Neural cell (in vitro differentiated cells): ENCODE measurements at regions not wholly inside any gene's neighbourhood (a gene's known extent, or its start where the extent isn't known, plus 50 kb on each side); places are given as distances from the start of the nearest gene placed in this dataset.

Source experiments
- H2AFZ ChIP-seq: fragments of 200-600, 300-800 bp; sonication (generic), shearing (Covaris generic); 2 replicates; pipeline ENCODE4 v1.6.0; 2014; ENCODE audit warnings: low read depth, mild to moderate bottlenecking, antibody characterized with exemption, low read length, moderate library complexity
- H3F3A ChIP-seq: fragments of 200-600 bp; shearing (Covaris generic); 2 replicates; pipeline ENCODE4 v1.6.1; 2016; ENCODE audit warnings: mild to moderate bottlenecking, moderate library complexity, mixed read lengths, antibody characterized with exemption, low read length; ENCODE audit not compliant: insufficient read depth, poor library complexity, severe bottlenecking
- H3K27ac ChIP-seq: fragments of 200-600, 300-800 bp; sonication (generic), shearing (Covaris generic); 2 replicates; pipeline ENCODE4 v1.5.1; 2014; ENCODE audit warnings: mild to moderate bottlenecking, low read length, moderate library complexity
- H3K27me3 ChIP-seq: fragments of 300-800, 200-600 bp; sonication (generic), shearing (Covaris generic); 2 replicates; pipeline ENCODE4 v1.6.0; 2014; ENCODE audit warnings: mild to moderate bottlenecking, low read depth, low read length, moderate library complexity; ENCODE audit not compliant: insufficient read depth
- H3K36me3 ChIP-seq: fragments of 300-800, 200-600 bp; sonication (generic), shearing (Covaris generic); 2 replicates; pipeline ENCODE4 v1.5.1; 2014; ENCODE audit warnings: mild to moderate bottlenecking, antibody characterized with exemption, low read length, moderate library complexity; ENCODE audit not compliant: insufficient read depth
- H3K4me2 ChIP-seq: fragments of 300-800, 200-600 bp; sonication (generic), shearing (Covaris generic); 2 replicates; pipeline ENCODE4 v1.6.0; 2014; ENCODE audit warnings: mild to moderate bottlenecking, low read length
- H3K4me3 ChIP-seq: fragments of 300-800, 200-600 bp; sonication (generic), shearing (Covaris generic); 2 replicates; pipeline ENCODE4 v1.5.1; 2014; ENCODE audit warnings: mild to moderate bottlenecking, low read length, moderate library complexity
- H3K79me2 ChIP-seq: fragments of 200-600 bp; shearing (Covaris generic); replicated peaks from 2 replicates; pipeline ENCODE4 v1.6.0; 2014; ENCODE audit warnings: mild to moderate bottlenecking, low read length, moderate library complexity; ENCODE audit not compliant: insufficient read depth
- H3K9ac ChIP-seq: fragments of 300-800, 200-600 bp; sonication (generic), shearing (Covaris generic); 2 replicates; pipeline ENCODE4 v1.6.1; 2016; ENCODE audit warnings: mild to moderate bottlenecking, low read length, mixed read lengths
- H3K9me2 ChIP-seq: fragments of 200-600 bp; shearing (Covaris generic); 2 replicates; pipeline ENCODE4 v1.6.1; 2016; ENCODE audit warnings: mild to moderate bottlenecking, low read length, mixed read lengths; ENCODE audit not compliant: insufficient read depth
- H3K9me3 ChIP-seq: fragments of 200-600, 300-800 bp; sonication (generic), shearing (Covaris generic); 2 replicates; pipeline ENCODE4 v1.6.1; 2016; ENCODE audit warnings: mild to moderate bottlenecking, mixed run types, low read length, moderate library complexity, mixed read lengths
- H4K20me1 ChIP-seq: fragments of 200-600 bp; shearing (Covaris generic); 2 replicates; pipeline ENCODE4 v1.6.1; 2016; ENCODE audit warnings: mild to moderate bottlenecking, mixed run types; ENCODE audit not compliant: insufficient read depth
- EP300 ChIP-seq: fragments of 450-650 bp; conservative IDR thresholded peaks from 2 replicates; pipeline ENCODE4 v1.6.1; 2014; ENCODE audit warnings: antibody characterized with exemption, mild to moderate bottlenecking, moderate library complexity; ENCODE audit not compliant: poor library complexity, severe bottlenecking
- EZH2 ChIP-seq: fragments of 200-600, 300-800 bp; shearing (Covaris generic), sonication (generic); IDR thresholded peaks from 2 replicates; pipeline ENCODE4 v1.6.1; 2014; ENCODE audit warnings: antibody characterized with exemption, low read length, borderline replicate concordance, mild to moderate bottlenecking; ENCODE audit not compliant: insufficient read depth, poor library complexity, severe bottlenecking
- MXI1 ChIP-seq: fragments of 450-650 bp; conservative IDR thresholded peaks from 2 replicates; pipeline ENCODE4 v1.6.1; 2014; ENCODE audit warnings: antibody characterized with exemption, mild to moderate bottlenecking; ENCODE audit not compliant: poor library complexity, severe bottlenecking
- POLR2AphosphoS5 ChIP-seq: IDR thresholded peaks from 2 replicates; pipeline ENCODE4 v1.6.1; 2012
- RAD21 ChIP-seq: fragments of 450-650 bp; conservative IDR thresholded peaks from 2 replicates; pipeline ENCODE4 v1.6.1; 2014; ENCODE audit warnings: antibody characterized with exemption, mild to moderate bottlenecking, moderate library complexity
- SMC3 ChIP-seq: fragments of 450-650 bp; conservative IDR thresholded peaks from 2 replicates; pipeline ENCODE4 v1.6.1; 2014; ENCODE audit warnings: antibody characterized with exemption, mild to moderate bottlenecking, moderate library complexity; ENCODE audit not compliant: poor library complexity
- TAF1 ChIP-seq: IDR thresholded peaks from 2 replicates; pipeline ENCODE4 v1.6.1; 2012; ENCODE audit warnings: low read depth
- TF ChIP-seq, protein P1 (sequence below): fragments of 450-650 bp; IDR thresholded peaks from 2 replicates; pipeline ENCODE4 v1.5.1; 2014; ENCODE audit warnings: antibody characterized with exemption, mild to moderate bottlenecking, moderate library complexity; ENCODE audit not compliant: poor library complexity, severe bottlenecking
- TF ChIP-seq, protein P2 (sequence below): IDR thresholded peaks from 2 replicates; pipeline ENCODE4 v1.6.1; 2012; ENCODE audit warnings: borderline replicate concordance

DNA sequence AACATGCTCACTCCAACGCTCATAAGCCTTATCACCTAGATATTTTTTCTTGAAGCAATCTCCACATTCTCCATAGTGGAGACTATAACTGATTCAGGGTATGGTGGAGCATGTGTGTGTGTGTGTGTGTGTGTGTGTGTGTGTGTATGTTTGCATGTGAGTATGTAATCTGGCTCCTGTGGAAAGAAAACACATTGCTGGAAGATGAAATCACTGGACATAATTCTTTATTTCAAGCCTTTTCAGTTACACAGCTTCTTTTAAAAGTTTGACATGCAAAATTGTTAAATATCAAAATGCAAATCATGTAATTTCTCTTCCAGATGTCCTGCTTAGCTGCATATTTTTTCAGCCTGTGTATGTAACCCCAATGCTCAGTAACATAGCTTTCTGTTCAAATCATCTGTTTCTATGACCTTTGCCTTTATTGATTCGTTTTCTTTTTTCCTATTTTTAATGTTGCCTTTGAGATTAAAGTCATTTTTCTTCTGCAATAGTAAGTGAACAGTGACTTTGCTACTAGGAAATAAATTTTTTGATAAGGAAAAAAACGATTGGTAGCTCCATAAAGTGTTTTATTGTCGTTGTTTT lies 80.5 kb upstream of the BTG1 start:
- no peaks in the 10 kb centered on the region for H4K20me1 ChIP-seq
- no peaks in the 10 kb centered on the region for H3F3A ChIP-seq
- H3K27ac ChIP-seq, result no peak overlapping the region
- no peaks in the 10 kb centered on the region for H3K36me3 ChIP-seq
- H2AFZ ChIP-seq, result no peak overlapping the region
- no peak overlapping the region for H3K4me3 ChIP-seq
- H3K9me2 ChIP-seq, result no peaks in the 10 kb centered on the region
- TF ChIP-seq EZH2, result no peak
- TF ChIP-seq MXI1, result no peak
- TF ChIP-seq POLR2AphosphoS5, result no peak
- no peak for TF ChIP-seq TAF1
- TF ChIP-seq SMC3, result no peak
- no peak for TF ChIP-seq EP300
- TF ChIP-seq, protein P1, sequence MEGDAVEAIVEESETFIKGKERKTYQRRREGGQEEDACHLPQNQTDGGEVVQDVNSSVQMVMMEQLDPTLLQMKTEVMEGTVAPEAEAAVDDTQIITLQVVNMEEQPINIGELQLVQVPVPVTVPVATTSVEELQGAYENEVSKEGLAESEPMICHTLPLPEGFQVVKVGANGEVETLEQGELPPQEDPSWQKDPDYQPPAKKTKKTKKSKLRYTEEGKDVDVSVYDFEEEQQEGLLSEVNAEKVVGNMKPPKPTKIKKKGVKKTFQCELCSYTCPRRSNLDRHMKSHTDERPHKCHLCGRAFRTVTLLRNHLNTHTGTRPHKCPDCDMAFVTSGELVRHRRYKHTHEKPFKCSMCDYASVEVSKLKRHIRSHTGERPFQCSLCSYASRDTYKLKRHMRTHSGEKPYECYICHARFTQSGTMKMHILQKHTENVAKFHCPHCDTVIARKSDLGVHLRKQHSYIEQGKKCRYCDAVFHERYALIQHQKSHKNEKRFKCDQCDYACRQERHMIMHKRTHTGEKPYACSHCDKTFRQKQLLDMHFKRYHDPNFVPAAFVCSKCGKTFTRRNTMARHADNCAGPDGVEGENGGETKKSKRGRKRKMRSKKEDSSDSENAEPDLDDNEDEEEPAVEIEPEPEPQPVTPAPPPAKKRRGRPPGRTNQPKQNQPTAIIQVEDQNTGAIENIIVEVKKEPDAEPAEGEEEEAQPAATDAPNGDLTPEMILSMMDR, result no peak
- TF ChIP-seq, protein P2, sequence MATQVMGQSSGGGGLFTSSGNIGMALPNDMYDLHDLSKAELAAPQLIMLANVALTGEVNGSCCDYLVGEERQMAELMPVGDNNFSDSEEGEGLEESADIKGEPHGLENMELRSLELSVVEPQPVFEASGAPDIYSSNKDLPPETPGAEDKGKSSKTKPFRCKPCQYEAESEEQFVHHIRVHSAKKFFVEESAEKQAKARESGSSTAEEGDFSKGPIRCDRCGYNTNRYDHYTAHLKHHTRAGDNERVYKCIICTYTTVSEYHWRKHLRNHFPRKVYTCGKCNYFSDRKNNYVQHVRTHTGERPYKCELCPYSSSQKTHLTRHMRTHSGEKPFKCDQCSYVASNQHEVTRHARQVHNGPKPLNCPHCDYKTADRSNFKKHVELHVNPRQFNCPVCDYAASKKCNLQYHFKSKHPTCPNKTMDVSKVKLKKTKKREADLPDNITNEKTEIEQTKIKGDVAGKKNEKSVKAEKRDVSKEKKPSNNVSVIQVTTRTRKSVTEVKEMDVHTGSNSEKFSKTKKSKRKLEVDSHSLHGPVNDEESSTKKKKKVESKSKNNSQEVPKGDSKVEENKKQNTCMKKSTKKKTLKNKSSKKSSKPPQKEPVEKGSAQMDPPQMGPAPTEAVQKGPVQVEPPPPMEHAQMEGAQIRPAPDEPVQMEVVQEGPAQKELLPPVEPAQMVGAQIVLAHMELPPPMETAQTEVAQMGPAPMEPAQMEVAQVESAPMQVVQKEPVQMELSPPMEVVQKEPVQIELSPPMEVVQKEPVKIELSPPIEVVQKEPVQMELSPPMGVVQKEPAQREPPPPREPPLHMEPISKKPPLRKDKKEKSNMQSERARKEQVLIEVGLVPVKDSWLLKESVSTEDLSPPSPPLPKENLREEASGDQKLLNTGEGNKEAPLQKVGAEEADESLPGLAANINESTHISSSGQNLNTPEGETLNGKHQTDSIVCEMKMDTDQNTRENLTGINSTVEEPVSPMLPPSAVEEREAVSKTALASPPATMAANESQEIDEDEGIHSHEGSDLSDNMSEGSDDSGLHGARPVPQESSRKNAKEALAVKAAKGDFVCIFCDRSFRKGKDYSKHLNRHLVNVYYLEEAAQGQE, result no peak
- TF ChIP-seq RAD21, result no peak
- no peak overlapping the region for H3K4me2 ChIP-seq
- H3K9ac ChIP-seq, result no peak overlapping the region
- no peaks in the 10 kb centered on the region for H3K27me3 ChIP-seq
- no peaks in the 10 kb centered on the region for H3K79me2 ChIP-seq
- H3K9me3 ChIP-seq, result no peaks in the 10 kb centered on the region

DNA sequence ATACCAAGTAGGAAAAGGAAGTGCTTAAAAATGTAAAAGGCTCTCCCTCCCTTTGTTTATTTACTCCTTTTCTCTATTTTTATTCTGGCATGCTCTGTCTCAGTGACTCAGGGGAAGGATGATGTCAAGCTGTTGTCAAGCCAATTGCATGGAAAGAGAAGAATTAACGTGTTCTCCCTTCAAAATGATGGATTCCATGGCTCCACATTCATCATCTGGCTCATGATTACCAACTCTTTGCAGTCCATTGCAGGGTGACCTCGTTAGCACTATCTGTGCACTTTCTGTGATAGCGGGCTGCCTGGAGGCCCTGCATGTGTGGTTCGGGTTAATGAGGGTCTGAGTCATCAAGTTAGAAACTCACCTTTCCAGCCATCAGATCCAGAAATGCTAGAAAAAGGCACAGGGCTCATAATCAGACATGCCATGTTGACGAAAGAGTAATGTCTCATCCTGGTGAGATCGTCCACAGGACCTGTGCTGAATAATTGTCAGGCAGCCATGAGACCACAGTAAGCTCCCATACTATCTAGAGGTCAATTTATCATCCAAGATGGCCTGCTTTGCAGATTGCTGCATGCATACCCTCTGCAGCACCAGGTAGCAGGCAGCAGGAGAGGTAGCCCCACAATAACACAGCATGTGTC lies 79.2 kb upstream of the BTG1 start:
- Histone ChIP-seq H3K36me3 (no peaks in the 10 kb centered on the region), H3K9me2 (no peaks in the 10 kb centered on the region), H3F3A (no peaks in the 10 kb centered on the region), H3K4me2 (no peak overlapping the region), H2AFZ (no peak overlapping the region), H3K9ac (no peak overlapping the region), H3K27ac (no peak overlapping the region), H3K4me3 (no peak overlapping the region), H3K79me2 (no peaks in the 10 kb centered on the region), H3K9me3 (no peaks in the 10 kb centered on the region), H3K27me3 (no peaks in the 10 kb centered on the region), H4K20me1 (no peaks in the 10 kb centered on the region)
- TF ChIP-seq EP300, result no peak
- TF ChIP-seq RAD21, result no peak
- TF ChIP-seq TAF1, result no peak
